Body of pancreas (tissue), 4 donors: ENCODE measurements at regions not wholly inside any gene's neighbourhood (a gene's known extent, or its start where the extent isn't known, plus 50 kb on each side); places are given as distances from the start of the nearest gene placed in this dataset.

Experiments used
- POLR2A ChIP-seq, 3 donors: fragments of 450-650 bp; IDR thresholded peaks; one replicate each; pipeline ENCODE4 v1.6.1; 2016; ENCODE audit warnings: antibody characterized with exemption in 3 of 3, mild to moderate bottlenecking in 2 of 3
- TF ChIP-seq, protein P1 (sequence below), 7 experiments: fragments of 450-650 bp in 4 of 7; fragments of 200-600 bp in 3 of 7; sonication (generic) in 3 of 7; IDR thresholded peaks; one replicate each; pipeline ENCODE4 v1.5.1; 2016 to 2019; ENCODE audit warnings: antibody characterized with exemption in 7 of 7

DNA sequence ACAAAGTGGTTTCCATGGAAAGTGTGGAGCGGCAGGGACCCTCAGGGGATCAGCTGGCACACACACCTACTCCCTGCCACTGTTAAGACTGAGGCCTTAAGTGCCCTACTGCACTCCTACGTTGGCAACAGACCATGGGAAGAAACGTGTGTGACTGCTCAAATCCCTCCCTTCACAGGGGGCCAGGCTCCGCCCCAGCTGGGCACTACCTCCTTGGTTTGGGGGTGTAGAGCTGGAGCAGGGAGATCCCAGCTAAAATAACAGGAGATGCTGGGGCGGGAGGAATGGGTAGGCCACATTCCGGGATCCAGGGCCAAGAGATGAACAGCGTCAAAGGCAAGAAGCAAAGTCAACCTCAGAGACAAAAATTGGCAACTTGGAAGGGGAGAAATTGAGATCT is 231.0 kb downstream of the EN1 start:
- TF ChIP-seq POLR2A (IDR thresholded peaks at IDR 0.05), result no peak
- TF ChIP-seq, protein P1, sequence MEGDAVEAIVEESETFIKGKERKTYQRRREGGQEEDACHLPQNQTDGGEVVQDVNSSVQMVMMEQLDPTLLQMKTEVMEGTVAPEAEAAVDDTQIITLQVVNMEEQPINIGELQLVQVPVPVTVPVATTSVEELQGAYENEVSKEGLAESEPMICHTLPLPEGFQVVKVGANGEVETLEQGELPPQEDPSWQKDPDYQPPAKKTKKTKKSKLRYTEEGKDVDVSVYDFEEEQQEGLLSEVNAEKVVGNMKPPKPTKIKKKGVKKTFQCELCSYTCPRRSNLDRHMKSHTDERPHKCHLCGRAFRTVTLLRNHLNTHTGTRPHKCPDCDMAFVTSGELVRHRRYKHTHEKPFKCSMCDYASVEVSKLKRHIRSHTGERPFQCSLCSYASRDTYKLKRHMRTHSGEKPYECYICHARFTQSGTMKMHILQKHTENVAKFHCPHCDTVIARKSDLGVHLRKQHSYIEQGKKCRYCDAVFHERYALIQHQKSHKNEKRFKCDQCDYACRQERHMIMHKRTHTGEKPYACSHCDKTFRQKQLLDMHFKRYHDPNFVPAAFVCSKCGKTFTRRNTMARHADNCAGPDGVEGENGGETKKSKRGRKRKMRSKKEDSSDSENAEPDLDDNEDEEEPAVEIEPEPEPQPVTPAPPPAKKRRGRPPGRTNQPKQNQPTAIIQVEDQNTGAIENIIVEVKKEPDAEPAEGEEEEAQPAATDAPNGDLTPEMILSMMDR (IDR thresholded peaks at IDR 0.05), result no peak
